Ascending aorta (tissue), 2 donors: ENCODE measurements at regions not wholly inside any gene's neighbourhood (a gene's known extent, or its start where the extent isn't known, plus 50 kb on each side); places are given as distances from the start of the nearest gene placed in this dataset.

ENCODE experiments used
- DNase-seq, 2 donors: peaks; one replicate each; pipeline ENCODE4 v3.0.0-alpha.2; 2019; ENCODE audit warnings: low spot score in 2 of 2
- H3K27ac ChIP-seq, 2 donors: fragments of 200-600 bp; sonication (generic); one replicate each; pipeline ENCODE4 v1.5.1; 2016 to 2017; ENCODE audit warnings: mild to moderate bottlenecking in 1 of 2
- H3K27me3 ChIP-seq: fragments of 200-600 bp; sonication (generic); one replicate; pipeline ENCODE4 v1.5.1; 2017
- H3K36me3 ChIP-seq, 2 donors: fragments of 200-600 bp; sonication (generic); one replicate each; pipeline ENCODE4 v1.5.1; 2016
- H3K4me1 ChIP-seq, 2 donors: fragments of 200-600 bp; sonication (generic); one replicate each; pipeline ENCODE4 v1.5.1; 2016 to 2017; ENCODE audit warnings: mild to moderate bottlenecking in 1 of 2
- H3K4me3 ChIP-seq, 2 donors: fragments of 200-600 bp; sonication (generic); one replicate each; pipeline ENCODE4 v1.5.1; 2016 to 2017; ENCODE audit warnings: mild to moderate bottlenecking in 1 of 2
- H3K9me3 ChIP-seq, 2 donors: fragments of 200-600 bp; sonication (generic); one replicate each; pipeline ENCODE4 v1.5.1; 2016
- CTCF ChIP-seq, 3 experiments: fragments of 200-600 bp in 2 of 3; fragments of 450-650 bp in 1 of 3; sonication (generic) in 2 of 3; IDR thresholded peaks; one replicate each; pipeline ENCODE4 v1.5.1; 2016 to 2019; ENCODE audit warnings: antibody characterized with exemption in 3 of 3, mild to moderate bottlenecking in 1 of 3, moderate library complexity in 1 of 3
- intact Hi-C: fragments of 100-400 bp; cut with DNase I; formaldehyde crosslinking; loops from one replicate; pipeline ENCODE4 v1.15.1; 2023

- intact Hi-C loops = loop anchor here (5.0 kb wide), 1 partner anchor 1113 kb away; no protein-coding TSS in a partner anchor
- H3K9me3 ChIP-seq = no peaks in the 10 kb centered on the region
Measured at GRCh38 chr2:198374375-198375082, 570.1 kb downstream of the PLCL1 start.

GRCh38 chr2:198371921-198372543 lies 567.6 kb downstream of the PLCL1 start:
- Histone ChIP-seq H3K27me3 (no peaks in the 10 kb centered on the region), H3K27ac (no peak overlapping the region), H3K36me3 (no peaks in the 10 kb centered on the region), H3K9me3 (no peaks in the 10 kb centered on the region), H3K4me3 (no peak overlapping the region), H3K4me1 (no peaks in the 10 kb centered on the region)
- TF ChIP-seq CTCF (IDR thresholded peaks at IDR 0.05) = no peak
- no peak for DNase-seq
- intact Hi-C loops = no loop called here

More at GRCh38 chr2:198374375-198375082, 570.1 kb downstream of the PLCL1 start:
- Histone ChIP-seq H3K4me1 (no peaks in the 10 kb centered on the region), H3K27me3 (no peaks in the 10 kb centered on the region), H3K27ac (no peak overlapping the region), H3K36me3 (no peaks in the 10 kb centered on the region), H3K4me3 (no peak overlapping the region)
- peak; percentile 31 to 68 (median 60) for TF ChIP-seq CTCF (IDR thresholded peaks at IDR 0.05)
- no peak for DNase-seq

GRCh38 chr2:198371329-198371728 lies 566.9 kb downstream of the PLCL1 start:
- H3K9me3 ChIP-seq = no peaks in the 10 kb centered on the region
- intact Hi-C loops = no loop called here
- TF ChIP-seq CTCF (IDR thresholded peaks at IDR 0.05) = no peak
- no peaks in the 10 kb centered on the region for H3K27me3 ChIP-seq
- no peaks in the 10 kb centered on the region for H3K4me1 ChIP-seq
- DNase-seq = no peak
- H3K4me3 ChIP-seq = no peak overlapping the region
- no peak overlapping the region for H3K27ac ChIP-seq
- no peaks in the 10 kb centered on the region for H3K36me3 ChIP-seq

GRCh38 chr2:198368089-198368488 lies 563.7 kb downstream of the PLCL1 start:
- Histone ChIP-seq H3K27me3 (no peaks in the 10 kb centered on the region), H3K4me3 (no peak overlapping the region), H3K27ac (no peak overlapping the region), H3K9me3 (no peaks in the 10 kb centered on the region), H3K4me1 (no peaks in the 10 kb centered on the region), H3K36me3 (no peaks in the 10 kb centered on the region)
- no peak for TF ChIP-seq CTCF (IDR thresholded peaks at IDR 0.05)
- intact Hi-C loops = no loop called here
- no peak for DNase-seq

GRCh38 chr2:198362740-198363139 lies 558.3 kb downstream of the PLCL1 start:
- intact Hi-C loops = no loop called here
- no peak for DNase-seq
- no peaks in the 10 kb centered on the region for H3K27me3 ChIP-seq
- no peaks in the 10 kb centered on the region for H3K9me3 ChIP-seq
- TF ChIP-seq CTCF (IDR thresholded peaks at IDR 0.05) = no peak
- no peak overlapping the region for H3K4me3 ChIP-seq
- H3K4me1 ChIP-seq = no peaks in the 10 kb centered on the region
- H3K36me3 ChIP-seq = no peaks in the 10 kb centered on the region
- H3K27ac ChIP-seq = no peak overlapping the region
